Stimulated activated naive CD4-positive, alpha-beta T cell treated with Interleukin-2 at 50 U/mL for 16 hours (primary cell): ENCODE measurements at regions not wholly inside any gene's neighbourhood (a gene's known extent, or its start where the extent isn't known, plus 50 kb on each side); places are given as distances from the start of the nearest gene placed in this dataset.

ENCODE experiments used
- DNase-seq: peaks from one replicate; lab custom pipeline; 2025; lab: John Stamatoyannopoulos, UW

GRCh38 chr18:28834889-28835288 lies 658.0 kb upstream of the CDH2 start:
- DNase-seq = no peak

DNA sequence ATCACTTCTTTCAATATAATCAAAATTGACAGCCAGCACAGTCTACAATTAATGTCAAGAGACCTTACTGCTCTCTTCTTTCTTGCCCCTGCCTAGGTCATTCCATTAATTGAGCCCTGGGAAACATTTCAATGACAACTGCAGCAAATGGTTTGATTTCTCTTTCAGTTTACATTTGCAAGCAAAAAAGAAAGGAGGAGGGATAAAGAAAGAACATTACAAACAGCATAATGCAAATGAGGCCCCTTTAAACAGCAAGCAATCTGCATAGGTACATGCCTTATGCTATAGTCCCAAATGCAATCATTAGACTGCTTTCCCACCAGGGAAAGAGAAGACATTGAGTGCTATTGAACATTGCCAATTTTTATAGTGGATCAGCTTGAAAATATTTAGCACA lies 655.0 kb upstream of the CDH2 start:
- no peak for DNase-seq

DNA sequence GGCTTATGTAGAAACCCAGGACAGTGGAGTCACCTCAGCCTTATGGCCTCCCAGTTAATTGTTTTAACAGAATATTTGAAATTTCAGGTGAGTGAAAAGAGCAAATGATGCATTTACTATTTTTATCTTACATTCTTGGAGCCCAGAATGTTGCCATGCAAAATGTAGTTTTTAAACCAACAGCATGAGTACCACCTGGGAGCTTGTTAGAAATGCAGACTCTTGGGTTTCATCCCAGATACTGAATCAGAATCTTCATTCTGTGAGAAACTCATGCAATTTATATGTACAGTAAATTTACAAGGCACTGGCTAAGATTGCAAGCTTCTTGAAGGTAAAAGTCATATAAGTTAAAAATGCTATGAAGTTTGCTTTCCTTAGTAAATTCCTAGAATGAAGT lies 654.5 kb upstream of the CDH2 start:
- no peak for DNase-seq

- DNase-seq = no peak
These were observed 649.2 kb upstream of the CDH2 start for GRCh38 chr18:28826107-28826506.

DNA sequence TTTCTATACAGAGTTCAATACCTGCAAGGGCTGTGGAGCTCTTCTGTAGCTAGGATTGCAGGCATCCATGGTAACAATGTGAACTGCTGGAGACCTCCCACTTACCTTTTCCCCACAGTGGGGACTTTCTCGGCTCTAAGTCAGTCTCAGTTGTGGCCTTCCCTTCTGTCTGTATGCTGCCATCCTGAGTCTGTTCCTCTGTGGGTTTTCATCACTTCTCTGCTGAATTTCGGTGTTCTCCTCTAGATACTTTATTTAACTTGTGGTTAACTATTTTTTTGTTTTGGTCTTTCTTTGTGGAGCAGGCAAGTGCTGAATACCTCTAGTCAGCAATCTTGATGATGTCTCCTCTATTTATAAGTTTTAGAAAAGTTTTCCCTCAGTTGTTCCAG lies 647.2 kb upstream of the CDH2 start:
- no peak for DNase-seq

- DNase-seq = no peak
These were observed 646.7 kb upstream of the CDH2 start for GRCh38 chr18:28823506-28824182.

GRCh38 chr18:28820353-28820752 lies 643.4 kb upstream of the CDH2 start:
- DNase-seq = no peak

- DNase-seq = no peak
These were observed 639.2 kb upstream of the CDH2 start for GRCh38 chr18:28816155-28816554.

GRCh38 chr18:28814365-28814764 lies 637.4 kb upstream of the CDH2 start:
- DNase-seq = no peak

DNA sequence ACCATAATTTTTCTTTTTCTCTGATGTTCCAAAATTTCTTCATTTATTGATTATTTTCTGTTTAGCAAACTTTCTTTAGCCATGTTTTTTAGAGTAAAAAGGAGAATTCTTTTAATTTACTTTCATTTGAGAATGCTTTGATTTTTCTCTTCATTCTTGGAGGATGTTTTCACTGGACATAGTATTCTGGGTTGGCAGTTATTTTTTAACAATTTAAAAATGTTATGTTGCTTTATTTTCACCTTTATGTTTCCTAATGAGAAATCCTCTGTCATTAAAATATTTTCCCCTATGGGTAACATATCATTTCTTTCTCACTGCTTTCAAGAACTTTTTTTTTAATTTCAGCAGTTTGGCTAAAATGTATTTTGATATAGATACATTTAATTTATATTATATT lies 631.4 kb upstream of the CDH2 start:
- no peak for DNase-seq

DNA sequence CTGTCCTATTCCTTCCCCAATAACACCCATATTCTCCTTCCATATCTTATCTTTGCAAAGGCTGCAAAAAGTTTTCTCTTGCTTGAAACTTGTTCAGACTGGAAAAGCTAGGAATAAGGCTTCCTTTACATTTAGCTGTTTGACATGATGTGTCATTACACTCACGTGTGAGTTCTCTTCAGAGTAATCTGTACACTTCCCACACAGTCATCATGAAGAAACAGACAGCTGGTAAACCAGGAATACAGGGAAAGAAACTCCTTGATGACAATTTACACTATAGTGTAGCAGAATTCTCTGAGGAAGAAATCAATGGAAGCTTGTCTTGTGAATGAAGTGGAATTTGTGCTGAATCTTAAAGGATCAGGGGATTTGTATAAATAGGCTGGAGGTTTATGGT lies 628.6 kb upstream of the CDH2 start:
- no peak for DNase-seq

- DNase-seq = no peak
These were observed 627.7 kb upstream of the CDH2 start for GRCh38 chr18:28804512-28805202.

DNA sequence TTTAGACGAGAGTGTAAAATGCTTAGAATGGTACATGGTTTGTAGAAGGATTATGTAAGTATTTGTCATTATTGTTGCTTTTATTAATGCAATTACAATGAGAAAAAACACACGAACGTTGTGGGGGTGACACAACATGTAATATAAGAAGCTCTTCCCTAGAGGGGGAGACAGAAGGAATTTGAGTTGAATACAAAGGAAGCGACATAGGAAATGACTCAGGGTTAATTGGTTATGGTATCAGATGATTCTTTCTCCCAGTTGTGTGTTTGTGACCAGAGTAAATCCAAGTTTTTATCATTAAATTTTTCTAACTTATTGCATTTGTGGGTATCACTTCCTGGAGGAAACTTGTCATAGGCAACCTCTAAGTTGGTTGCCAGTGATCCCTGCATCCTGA lies 625.6 kb upstream of the CDH2 start:
- no peak for DNase-seq

DNA sequence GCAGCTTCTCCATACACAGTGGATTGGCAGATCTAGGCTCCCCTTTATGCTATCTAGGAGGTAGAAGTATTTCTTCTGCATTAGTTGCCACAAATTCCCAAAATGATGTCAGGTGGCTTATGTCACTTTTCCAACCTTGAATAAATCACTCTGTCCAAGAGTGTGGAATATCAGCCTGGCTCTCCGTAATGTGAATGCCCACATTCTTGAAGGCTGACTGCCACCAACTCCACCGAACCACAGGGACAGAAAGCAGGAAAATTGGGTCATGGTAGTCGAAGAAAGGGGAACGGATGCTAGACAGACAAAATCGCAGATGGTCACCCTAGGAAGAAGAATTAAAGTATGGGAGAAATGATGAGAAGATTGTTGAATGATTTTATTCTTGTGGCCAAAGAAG lies 624.9 kb upstream of the CDH2 start:
- DNase-seq = no peak

GRCh38 chr18:28794459-28795245 lies 617.7 kb upstream of the CDH2 start:
- DNase-seq = no peak

DNA sequence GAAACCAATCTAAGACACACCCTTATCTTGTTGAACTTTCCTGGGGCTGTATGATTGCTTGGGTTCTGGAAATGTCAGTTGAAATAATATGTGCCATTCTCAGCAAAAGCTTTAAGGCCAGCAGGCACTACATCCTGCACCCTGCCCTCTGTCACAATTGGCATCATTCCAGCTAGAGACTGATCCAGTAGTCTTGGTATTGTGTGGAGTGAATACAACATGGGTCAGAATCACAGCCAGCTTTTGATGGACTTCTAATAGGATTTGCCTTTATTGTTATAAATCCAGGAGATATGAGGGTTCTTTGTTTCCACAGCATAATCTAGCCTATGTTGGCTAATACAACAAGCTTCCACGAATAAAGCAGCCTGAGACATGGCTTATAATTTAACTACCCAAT lies 617.0 kb upstream of the CDH2 start:
- DNase-seq = no peak

GRCh38 chr18:28792404-28793086 lies 615.6 kb upstream of the CDH2 start:
- DNase-seq = no peak

GRCh38 chr18:28791101-28791500 lies 614.2 kb upstream of the CDH2 start:
- no peak for DNase-seq

DNA sequence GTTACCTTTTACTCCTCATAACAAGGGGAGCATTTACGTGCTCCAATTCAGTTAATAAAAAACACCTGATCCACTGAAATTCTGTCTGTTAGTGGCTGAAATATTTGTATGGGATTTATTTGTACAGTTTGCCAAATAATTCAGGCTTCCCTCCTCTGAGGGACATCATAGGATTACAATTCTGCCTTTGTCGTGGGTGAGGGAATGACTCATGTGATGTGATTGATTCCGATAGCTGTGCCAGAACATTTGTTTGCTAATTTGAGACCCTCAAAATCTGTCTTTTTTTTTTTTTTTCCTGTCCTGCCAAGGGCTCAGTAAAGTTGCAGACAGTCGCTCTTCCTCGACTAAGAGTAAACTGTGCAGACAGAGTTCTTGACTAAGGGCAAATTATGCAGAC lies 612.6 kb upstream of the CDH2 start:
- DNase-seq = no peak

- DNase-seq = no peak
These were observed 610.0 kb upstream of the CDH2 start for GRCh38 chr18:28786926-28787325.

GRCh38 chr18:28781616-28782362 lies 604.9 kb upstream of the CDH2 start:
- DNase-seq = no peak

DNA sequence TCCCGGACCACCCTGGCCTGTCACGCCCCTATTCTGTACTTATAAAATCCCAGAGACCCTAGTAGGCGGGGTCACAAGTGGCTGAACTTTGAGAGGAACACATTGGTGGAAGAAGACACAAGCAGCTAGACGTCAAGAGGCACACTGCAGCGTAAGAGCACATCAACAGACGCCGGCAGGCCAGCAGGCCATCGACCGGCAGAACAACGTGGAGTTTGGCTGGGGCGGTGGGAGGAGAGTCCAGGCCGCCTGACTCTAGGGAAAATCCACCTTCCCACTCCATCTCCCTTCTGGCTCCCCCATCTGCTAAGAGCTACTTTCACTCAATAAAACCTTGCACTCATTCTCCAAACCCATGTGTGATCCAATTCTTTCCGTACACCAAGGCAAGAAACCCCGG lies 601.8 kb upstream of the CDH2 start:
- DNase-seq = no peak
